Transverse colon (tissue), 3 donors: ENCODE measurements at regions not wholly inside any gene's neighbourhood (a gene's known extent, or its start where the extent isn't known, plus 50 kb on each side); places are given as distances from the start of the nearest gene placed in this dataset.

Source experiments
- POLR2A ChIP-seq: fragments of 450-650 bp; IDR thresholded peaks from one replicate; pipeline ENCODE4 v1.6.1; 2016; ENCODE audit warnings: antibody characterized with exemption, mild to moderate bottlenecking, moderate library complexity
- TF ChIP-seq, protein P1 (sequence below), 5 experiments: fragments of 200-600 bp in 3 of 5; fragments of 450-650 bp in 2 of 5; sonication (generic) in 3 of 5; IDR thresholded peaks; 1 replicate in 2 of 5; 2 replicates in 3 of 5; pipeline ENCODE4 v1.5.1; 2016 to 2017; ENCODE audit warnings: antibody characterized with exemption in 5 of 5, inconsistent platforms in 3 of 5, mild to moderate bottlenecking in 2 of 5, moderate library complexity in 1 of 5

- TF ChIP-seq, protein P1, sequence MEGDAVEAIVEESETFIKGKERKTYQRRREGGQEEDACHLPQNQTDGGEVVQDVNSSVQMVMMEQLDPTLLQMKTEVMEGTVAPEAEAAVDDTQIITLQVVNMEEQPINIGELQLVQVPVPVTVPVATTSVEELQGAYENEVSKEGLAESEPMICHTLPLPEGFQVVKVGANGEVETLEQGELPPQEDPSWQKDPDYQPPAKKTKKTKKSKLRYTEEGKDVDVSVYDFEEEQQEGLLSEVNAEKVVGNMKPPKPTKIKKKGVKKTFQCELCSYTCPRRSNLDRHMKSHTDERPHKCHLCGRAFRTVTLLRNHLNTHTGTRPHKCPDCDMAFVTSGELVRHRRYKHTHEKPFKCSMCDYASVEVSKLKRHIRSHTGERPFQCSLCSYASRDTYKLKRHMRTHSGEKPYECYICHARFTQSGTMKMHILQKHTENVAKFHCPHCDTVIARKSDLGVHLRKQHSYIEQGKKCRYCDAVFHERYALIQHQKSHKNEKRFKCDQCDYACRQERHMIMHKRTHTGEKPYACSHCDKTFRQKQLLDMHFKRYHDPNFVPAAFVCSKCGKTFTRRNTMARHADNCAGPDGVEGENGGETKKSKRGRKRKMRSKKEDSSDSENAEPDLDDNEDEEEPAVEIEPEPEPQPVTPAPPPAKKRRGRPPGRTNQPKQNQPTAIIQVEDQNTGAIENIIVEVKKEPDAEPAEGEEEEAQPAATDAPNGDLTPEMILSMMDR (IDR thresholded peaks at IDR 0.05), result no peak
- no peak for TF ChIP-seq POLR2A
Observed at GRCh38 chr3:68334367-68334986, 597.9 kb downstream of the TAFA4 start.
